Kidney (tissue), 13 donors: ENCODE measurements at regions not wholly inside any gene's neighbourhood (a gene's known extent, or its start where the extent isn't known, plus 50 kb on each side); places are given as distances from the start of the nearest gene placed in this dataset.

Experiments used
- DNase-seq, 5 donors: peaks; one replicate each; pipeline ENCODE4 v3.0.0-alpha.2; 2013 to 2020
- FAIRE-seq: peaks from 2 replicates; lab custom pipeline; 2012; peaks lifted over from hg19 to GRCh38; lab: Jason Lieb, UNC
- H3K27ac ChIP-seq, 2 donors: one replicate each; pipeline ENCODE4 v1.7.0; 2013; ENCODE audit warnings: low read depth in 2 of 2, low read length in 2 of 2, inconsistent platforms in 1 of 2
- H3K27me3 ChIP-seq: one replicate; pipeline ENCODE4 v1.7.1; 2013; ENCODE audit warnings: low read length, inconsistent platforms; ENCODE audit not compliant: control insufficient read depth, insufficient read depth
- H3K36me3 ChIP-seq, 3 donors: one replicate each; pipeline versions ENCODE4 v1.7.0 to v1.7.1; 2013; ENCODE audit warnings: low read length in 3 of 3, control low read depth in 1 of 3, inconsistent platforms in 1 of 3; ENCODE audit not compliant: insufficient read depth in 3 of 3, control insufficient read depth in 2 of 3
- H3K4me1 ChIP-seq, 3 donors: one replicate each; pipeline versions ENCODE4 v1.7.0 to v1.7.1; 2013; ENCODE audit warnings: low read length in 3 of 3, inconsistent platforms in 1 of 3, low read depth in 1 of 3; ENCODE audit not compliant: control insufficient read depth in 2 of 3, insufficient read depth in 2 of 3
- H3K4me3 ChIP-seq, 3 donors: one replicate each; pipeline versions ENCODE4 v1.7.0 to v1.8.1; 2013; ENCODE audit warnings: low read length in 3 of 3, control low read depth in 1 of 3, inconsistent platforms in 1 of 3
- H3K9ac ChIP-seq, 3 donors: one replicate each; pipeline versions ENCODE4 v1.7.0 to v1.7.1; 2013; ENCODE audit warnings: low read length in 3 of 3, control low read depth in 1 of 3, inconsistent platforms in 1 of 3
- H3K9me3 ChIP-seq, 3 donors: one replicate each; pipeline versions ENCODE4 v1.7.0 to v1.7.1; 2013; ENCODE audit warnings: low read length in 3 of 3, control low read depth in 1 of 3, inconsistent platforms in 1 of 3; ENCODE audit not compliant: control insufficient read depth in 2 of 3, insufficient read depth in 1 of 3
- CTCF ChIP-seq: IDR thresholded peaks from 3 replicates; pipeline ENCODE4 v1.5.1; 2012; ENCODE audit warnings: mild to moderate bottlenecking, moderate library complexity, borderline replicate concordance; ENCODE audit not compliant: insufficient read depth; ENCODE audit errors: extremely low read depth
- intact Hi-C: fragments of 100-400 bp; cut with DNase I; formaldehyde crosslinking; loops from one replicate; pipeline ENCODE4 v1.11.1; 2022
- donor health status: control.
- donor health status: control.
- donor health status: control.
- donor health status: control.
- donor health status: control.
- donor health status: DM: yes; HTN: yes; CAD: no.
- donor health status: Normal renal cell carcinoma (clear cell type).

- FAIRE-seq (no peak), DNase-seq (no peak)
- intact Hi-C loops = no loop called here
- Histone ChIP-seq H3K36me3 (no peaks in the 10 kb centered on the region), H3K9me3 (no peaks in the 10 kb centered on the region), H3K27ac (no peak overlapping the region), H3K4me3 (no peak overlapping the region), H3K27me3 (no peaks in the 10 kb centered on the region), H3K4me1 (no peaks in the 10 kb centered on the region), H3K9ac (no peak overlapping the region)
- TF ChIP-seq CTCF = no peak
Observed at GRCh38 chr6:137286916-137287315, 67.7 kb upstream of the IFNGR1 start.

- Histone ChIP-seq H3K4me1 (no peaks in the 10 kb centered on the region), H3K9ac (no peak overlapping the region), H3K36me3 (no peaks in the 10 kb centered on the region), H3K27me3 (no peaks in the 10 kb centered on the region), H3K27ac (no peak overlapping the region), H3K9me3 (no peaks in the 10 kb centered on the region), H3K4me3 (no peak overlapping the region)
- FAIRE-seq = no peak
- no peak for DNase-seq
- TF ChIP-seq CTCF = no peak
- intact Hi-C loops = no loop called here
Observed at GRCh38 chr6:137286368-137286767, 67.2 kb upstream of the IFNGR1 start.

- Histone ChIP-seq H3K9ac (no peak overlapping the region), H3K9me3 (no peaks in the 10 kb centered on the region), H3K27ac (no peak overlapping the region), H3K27me3 (no peaks in the 10 kb centered on the region), H3K36me3 (no peaks in the 10 kb centered on the region), H3K4me1 (no peaks in the 10 kb centered on the region), H3K4me3 (no peak overlapping the region)
- no peak for FAIRE-seq
- no peak for DNase-seq
- intact Hi-C loops = no loop called here
- TF ChIP-seq CTCF = no peak
Observed at GRCh38 chr6:137284811-137285110, 65.6 kb upstream of the IFNGR1 start.
